OCI-LY7 (cell line): ENCODE measurements at regions not wholly inside any gene's neighbourhood (a gene's known extent, or its start where the extent isn't known, plus 50 kb on each side); places are given as distances from the start of the nearest gene placed in this dataset.

ENCODE experiments used
- CTCF ChIP-seq: fragments of 200-600 bp; sonication (generic); conservative IDR thresholded peaks from 2 replicates; pipeline ENCODE4 v1.5.1; 2014; ENCODE audit warnings: mild to moderate bottlenecking, antibody characterized with exemption, low read length, moderate library complexity, mixed read lengths
- EZH2phosphoT487 ChIP-seq: fragments of 200-600 bp; sonication (generic); IDR thresholded peaks from 2 replicates; pipeline ENCODE4 v1.6.1; 2018; ENCODE audit warnings: low read depth, borderline replicate concordance, mild to moderate bottlenecking, mixed run types, antibody characterized with exemption, low read length, moderate library complexity, mixed read lengths

GRCh38 chr5:57805170-57805569 lies 322.6 kb upstream of the ACTBL2 start:
- no peak for TF ChIP-seq EZH2phosphoT487
- no peak for TF ChIP-seq CTCF
